ENCODE measurements at regions not wholly inside any gene's neighbourhood (a gene's known extent, or its start where the extent isn't known, plus 50 kb on each side); places are given as distances from the start of the nearest gene placed in this dataset.
"Not testable (repeated sequence)": the region's sequence is repeated elsewhere in the genome, so short reads cannot be mapped to it uniquely, and the experiment has no call there.

DNA sequence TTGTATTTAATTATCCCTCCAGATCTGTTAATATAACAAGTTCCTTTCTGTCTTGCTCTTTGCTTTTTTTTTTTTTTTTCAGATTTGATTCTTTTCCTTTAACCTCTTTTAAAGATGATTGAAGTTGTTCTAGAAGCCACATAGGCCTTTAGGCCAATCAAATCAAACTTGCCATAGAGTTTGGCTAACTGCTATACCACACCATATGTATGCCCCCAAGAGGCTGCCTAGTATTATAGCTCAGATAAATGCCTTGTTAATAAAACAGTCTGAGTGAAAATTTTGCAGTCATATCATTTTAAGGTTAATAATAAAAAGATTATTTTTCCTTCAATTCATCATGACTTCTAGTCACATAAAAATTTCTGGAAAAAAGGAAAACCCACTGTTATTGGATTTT, 696.0 kb upstream of the CHRM3 start:
- FAIRE-seq (no peak), DNase-seq (ENCODE audit: insufficient read length, low spot score) (no peak)
- TF ChIP-seq SPI1 (IDR thresholded peaks at IDR 0.05; ENCODE audit: low read depth, low read length) (no peak), POLR2A (IDR thresholded peaks at IDR 0.05; ENCODE audit: low read depth, low read length) (no peak), POU2F2 (IDR thresholded peaks at IDR 0.05; ENCODE audit: low read depth, low read length) (no peak), PAX5 (IDR thresholded peaks at IDR 0.05; ENCODE audit: insufficient read depth, low read length, severe bottlenecking) (no peak)

DNA sequence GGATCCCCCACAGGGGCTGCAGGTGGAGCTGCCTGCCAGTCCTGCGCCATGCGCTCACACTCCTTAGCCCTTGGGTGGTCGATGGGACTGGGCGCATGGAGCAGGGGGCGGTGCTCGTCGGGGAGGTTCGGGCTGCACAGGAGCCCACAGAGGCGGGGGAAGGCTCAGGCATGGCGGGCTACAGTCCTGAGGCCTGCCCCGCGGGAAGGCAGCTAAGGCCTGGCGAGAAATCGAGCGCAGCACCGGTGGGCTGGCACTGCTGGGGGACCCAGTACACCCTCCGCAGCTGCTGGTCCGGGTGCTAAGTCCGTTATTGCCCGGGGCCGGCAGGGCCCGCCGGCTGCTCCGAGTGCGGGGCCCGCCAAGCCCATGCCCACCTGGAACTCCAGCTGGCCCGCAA, 701.8 kb upstream of the CHRM3 start:
- not testable (repeated sequence) for DNase-seq (ENCODE audit: insufficient read length, low spot score); FAIRE-seq

DNA sequence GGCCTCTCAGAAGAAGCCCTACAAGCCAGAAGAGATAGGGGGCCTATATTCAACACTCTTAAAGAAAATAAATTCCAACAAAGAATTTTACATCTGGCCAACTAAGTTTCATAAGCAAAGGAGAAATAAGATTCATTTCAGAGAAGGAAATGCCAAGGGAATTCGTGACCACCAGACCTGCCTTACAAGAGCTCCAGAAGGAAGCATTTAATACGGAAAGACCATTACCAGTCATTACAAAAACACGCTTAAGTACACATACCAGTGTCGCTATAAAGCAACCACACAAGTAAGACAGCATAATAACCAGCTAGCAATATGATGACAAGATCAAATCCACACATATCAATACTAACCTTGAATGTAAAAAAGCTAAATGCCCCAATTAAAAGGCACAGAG, 704.9 kb upstream of the CHRM3 start:
- no peak for TF ChIP-seq POLR2A (IDR thresholded peaks at IDR 0.05; ENCODE audit: low read depth, low read length)
- no peak for TF ChIP-seq POLR2AphosphoS5 (IDR thresholded peaks at IDR 0.05; ENCODE audit: low read depth, low read length)
- TF ChIP-seq SPI1 (IDR thresholded peaks at IDR 0.05; ENCODE audit: low read depth, low read length) = no peak
- no peak for TF ChIP-seq TAF1 (IDR thresholded peaks at IDR 0.05; ENCODE audit: low read depth, low read length)
- no peak for TF ChIP-seq PAX5 (IDR thresholded peaks at IDR 0.05; ENCODE audit: insufficient read depth, low read length, severe bottlenecking)
- TF ChIP-seq POU2F2 (IDR thresholded peaks at IDR 0.05; ENCODE audit: low read depth, low read length) = no peak
- DNase-seq (ENCODE audit: insufficient read length, low spot score) (no peak), FAIRE-seq (no peak)

DNA sequence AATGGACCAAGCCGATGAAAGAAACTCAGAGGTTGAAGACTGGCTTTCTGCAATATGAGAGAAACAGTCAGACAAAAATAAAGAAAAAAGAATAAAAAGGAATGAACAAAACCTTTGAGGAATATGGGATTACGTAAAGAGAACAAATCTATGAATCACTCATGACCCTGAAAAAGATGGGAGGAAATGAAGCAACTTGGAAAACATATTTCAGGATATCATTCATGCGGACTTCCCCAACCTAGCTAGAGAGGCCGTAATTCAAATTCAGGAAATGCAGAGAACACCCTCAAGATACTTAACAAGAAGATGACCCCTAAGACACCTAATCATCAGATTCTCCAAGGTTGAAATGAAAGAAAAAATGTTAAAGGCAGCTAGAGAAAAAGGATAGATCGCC, 705.3 kb upstream of the CHRM3 start:
- TF ChIP-seq POU2F2 (IDR thresholded peaks at IDR 0.05; ENCODE audit: low read depth, low read length) (no peak), POLR2A (IDR thresholded peaks at IDR 0.05; ENCODE audit: low read depth, low read length) (no peak), TAF1 (IDR thresholded peaks at IDR 0.05; ENCODE audit: low read depth, low read length) (no peak), SPI1 (IDR thresholded peaks at IDR 0.05; ENCODE audit: low read depth, low read length) (no peak), PAX5 (IDR thresholded peaks at IDR 0.05; ENCODE audit: insufficient read depth, low read length, severe bottlenecking) (no peak)
- DNase-seq (ENCODE audit: insufficient read length, low spot score) (no peak), FAIRE-seq (no peak)

DNA sequence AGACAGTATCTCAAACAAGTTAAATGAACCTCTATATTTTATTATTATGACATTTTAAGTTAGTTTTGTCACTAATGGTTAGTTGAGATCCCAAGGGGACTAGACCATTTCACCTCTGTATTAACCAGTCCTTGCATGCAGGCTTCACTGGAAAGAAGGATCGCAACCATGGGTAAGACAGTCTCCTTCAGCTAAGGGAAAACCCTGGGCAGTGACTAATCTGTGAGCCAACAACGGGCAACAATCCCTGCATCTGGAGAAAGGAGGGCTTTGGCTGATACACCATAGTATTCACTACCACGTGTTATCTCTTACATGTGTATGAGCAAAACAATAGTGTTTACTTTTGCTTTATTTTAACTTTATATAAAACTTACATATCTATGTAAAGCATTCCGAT, 708.8 kb upstream of the CHRM3 start:
- DNase-seq (ENCODE audit: insufficient read length, low spot score) (no peak), FAIRE-seq (no peak)
- TF ChIP-seq SPI1 (IDR thresholded peaks at IDR 0.05; ENCODE audit: low read depth, low read length) (no peak), POLR2A (IDR thresholded peaks at IDR 0.05; ENCODE audit: low read depth, low read length) (no peak), POU2F2 (IDR thresholded peaks at IDR 0.05; ENCODE audit: low read depth, low read length) (no peak), POLR2AphosphoS5 (IDR thresholded peaks at IDR 0.05; ENCODE audit: low read depth, low read length) (no peak), PAX5 (IDR thresholded peaks at IDR 0.05; ENCODE audit: insufficient read depth, low read length, severe bottlenecking) (no peak)

DNA sequence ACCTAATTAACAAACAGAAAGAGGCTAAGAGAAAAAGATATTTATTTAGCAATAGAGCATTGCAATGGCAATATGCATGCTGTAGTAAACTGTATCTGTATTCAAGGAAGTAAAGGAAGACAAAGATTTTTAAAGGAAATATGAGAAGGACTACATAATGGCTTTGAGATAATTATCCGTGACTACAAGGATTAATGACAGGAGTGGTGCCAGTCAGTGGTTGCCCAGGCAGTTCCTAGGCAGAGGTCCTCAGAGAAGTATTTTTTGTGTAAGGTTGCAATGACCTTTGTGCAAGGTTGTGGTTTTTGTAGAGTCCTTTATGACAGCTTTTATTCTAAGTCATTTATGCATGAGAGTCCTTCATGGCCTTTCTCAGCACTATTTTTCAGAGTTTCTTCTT, 711.1 kb upstream of the CHRM3 start:
- FAIRE-seq (no peak), DNase-seq (ENCODE audit: insufficient read length, low spot score) (no peak)
- TF ChIP-seq POLR2A (IDR thresholded peaks at IDR 0.05; ENCODE audit: low read depth, low read length) (no peak), TAF1 (IDR thresholded peaks at IDR 0.05; ENCODE audit: low read depth, low read length) (no peak), SPI1 (IDR thresholded peaks at IDR 0.05; ENCODE audit: low read depth, low read length) (no peak), PAX5 (IDR thresholded peaks at IDR 0.05; ENCODE audit: insufficient read depth, low read length, severe bottlenecking) (no peak), POU2F2 (IDR thresholded peaks at IDR 0.05; ENCODE audit: low read depth, low read length) (no peak), POLR2AphosphoS5 (IDR thresholded peaks at IDR 0.05; ENCODE audit: low read depth, low read length) (no peak)

DNA sequence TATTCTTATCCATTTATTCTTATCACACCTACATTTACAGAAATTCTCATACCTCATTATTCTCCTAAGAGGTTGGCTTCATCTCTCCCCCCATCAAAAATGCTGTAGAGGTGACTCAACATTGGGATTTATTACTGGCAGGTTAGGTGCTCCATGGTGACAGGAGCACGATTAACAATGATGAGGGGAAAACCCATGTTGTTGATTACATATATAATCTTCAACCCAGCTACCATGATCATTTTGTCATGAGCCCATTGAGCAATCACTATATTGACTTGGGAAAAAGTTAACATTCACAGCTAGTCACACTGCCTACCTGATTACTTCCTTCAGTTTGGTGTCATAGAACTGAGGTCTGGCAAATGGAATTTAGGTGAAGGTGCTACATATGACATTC, 712.1 kb upstream of the CHRM3 start:
- DNase-seq (ENCODE audit: insufficient read length, low spot score) = no peak
- FAIRE-seq = no peak
- TF ChIP-seq POU2F2 (IDR thresholded peaks at IDR 0.05; ENCODE audit: low read depth, low read length) (no peak), SPI1 (IDR thresholded peaks at IDR 0.05; ENCODE audit: low read depth, low read length) (no peak), PAX5 (IDR thresholded peaks at IDR 0.05; ENCODE audit: insufficient read depth, low read length, severe bottlenecking) (no peak), POLR2A (IDR thresholded peaks at IDR 0.05; ENCODE audit: low read depth, low read length) (no peak), TAF1 (IDR thresholded peaks at IDR 0.05; ENCODE audit: low read depth, low read length) (no peak), POLR2AphosphoS5 (IDR thresholded peaks at IDR 0.05; ENCODE audit: low read depth, low read length) (no peak)

DNA sequence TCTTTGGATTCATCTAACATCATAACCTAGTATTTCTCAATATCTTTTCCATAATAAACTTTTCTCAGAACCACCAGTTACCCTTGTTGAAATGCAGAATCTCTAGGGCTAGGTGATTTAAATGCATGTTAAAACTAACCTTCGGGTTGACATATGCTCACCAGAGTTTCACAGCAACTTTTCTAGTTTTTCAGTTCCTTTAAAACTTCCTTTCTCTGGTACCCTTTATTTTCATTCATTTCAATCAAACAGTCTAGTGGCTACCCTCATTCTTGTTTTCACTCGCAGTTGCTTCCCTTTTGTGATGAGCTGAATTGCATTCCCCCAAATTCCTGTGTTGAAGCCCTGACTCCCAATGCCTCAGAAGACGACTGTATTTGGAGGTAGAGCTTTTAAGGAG, 712.8 kb upstream of the CHRM3 start:
- TF ChIP-seq PAX5 (IDR thresholded peaks at IDR 0.05; ENCODE audit: insufficient read depth, low read length, severe bottlenecking) (no peak), POLR2AphosphoS5 (IDR thresholded peaks at IDR 0.05; ENCODE audit: low read depth, low read length) (no peak), SPI1 (IDR thresholded peaks at IDR 0.05; ENCODE audit: low read depth, low read length) (peak; percentile 22; the same call in 1 of the 2 replicates)
- no peak for DNase-seq (ENCODE audit: insufficient read length, low spot score)
- no peak for FAIRE-seq

DNA sequence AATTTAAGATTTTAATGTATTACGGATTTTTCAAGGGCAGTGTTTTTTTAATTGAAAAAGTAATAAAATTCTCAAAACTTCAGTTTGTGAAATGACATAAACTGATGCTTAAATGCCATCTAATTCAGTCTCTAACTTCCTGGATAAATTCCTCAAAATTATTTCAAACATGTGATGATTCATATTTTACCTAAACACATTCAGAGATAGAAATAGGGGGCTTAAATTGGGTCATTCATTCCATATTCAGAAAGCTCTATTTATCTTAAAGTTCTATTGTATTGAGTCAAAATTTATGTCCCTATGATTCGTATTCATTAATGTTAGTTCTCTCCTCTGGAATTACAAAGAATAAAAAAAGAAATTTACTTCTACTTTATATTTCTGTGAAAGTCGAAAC, 713.6 kb upstream of the CHRM3 start:
- TF ChIP-seq POLR2AphosphoS5 (IDR thresholded peaks at IDR 0.05; ENCODE audit: low read depth, low read length) (no peak), PAX5 (IDR thresholded peaks at IDR 0.05; ENCODE audit: insufficient read depth, low read length, severe bottlenecking) (no peak)
- DNase-seq (ENCODE audit: insufficient read length, low spot score) (no peak), FAIRE-seq (no peak)

DNA sequence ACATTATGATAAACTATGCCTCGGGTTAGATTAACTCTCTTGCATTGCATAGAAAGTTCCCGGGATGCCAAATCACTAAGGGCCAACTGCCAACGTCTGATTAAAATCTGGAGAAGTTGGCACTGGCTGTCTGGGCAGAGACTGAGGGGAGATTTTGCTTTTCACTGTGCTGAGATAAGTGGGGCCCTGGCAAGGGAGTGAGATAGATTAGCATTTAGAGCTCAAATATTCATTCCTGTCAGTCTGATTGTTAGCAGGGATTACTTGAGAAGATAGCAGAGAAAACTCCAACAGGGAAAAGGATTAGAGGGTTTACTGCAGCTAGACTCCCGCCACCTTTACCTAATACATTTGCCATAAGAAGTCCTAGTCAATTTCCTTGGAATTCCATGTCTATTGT, 714.1 kb upstream of the CHRM3 start:
- no peak for FAIRE-seq
- TF ChIP-seq POU2F2 (IDR thresholded peaks at IDR 0.05; ENCODE audit: low read depth, low read length) (no peak), POLR2A (IDR thresholded peaks at IDR 0.05; ENCODE audit: low read depth, low read length) (no peak), POLR2AphosphoS5 (IDR thresholded peaks at IDR 0.05; ENCODE audit: low read depth, low read length) (no peak), TAF1 (IDR thresholded peaks at IDR 0.05; ENCODE audit: low read depth, low read length) (no peak), SPI1 (IDR thresholded peaks at IDR 0.05; ENCODE audit: low read depth, low read length) (no peak), PAX5 (IDR thresholded peaks at IDR 0.05; ENCODE audit: insufficient read depth, low read length, severe bottlenecking) (no peak)
- DNase-seq (ENCODE audit: insufficient read length, low spot score) = no peak

DNA sequence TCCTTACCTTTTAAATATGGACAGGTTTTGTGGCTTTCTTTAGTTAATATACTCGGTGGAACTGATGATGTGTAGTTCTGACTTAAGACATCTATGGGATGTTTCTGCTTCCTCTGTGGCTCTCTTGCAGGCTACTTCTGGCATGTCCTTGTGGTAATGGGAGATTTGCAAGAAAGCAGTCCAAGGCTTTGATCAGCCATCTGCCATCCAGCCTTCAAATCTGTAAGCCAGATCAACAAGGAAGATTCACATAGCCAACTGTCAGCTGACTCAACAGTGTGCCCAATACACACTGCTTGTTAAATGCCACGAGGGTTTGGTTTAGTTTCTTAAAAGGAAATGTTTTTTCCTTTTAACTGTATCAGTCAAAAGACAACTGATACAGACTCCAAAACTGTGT, 722.2 kb upstream of the CHRM3 start:
- no peak for FAIRE-seq
- TF ChIP-seq PAX5 (IDR thresholded peaks at IDR 0.05; ENCODE audit: insufficient read depth, low read length, severe bottlenecking) (no peak), POLR2A (IDR thresholded peaks at IDR 0.05; ENCODE audit: low read depth, low read length) (no peak), SPI1 (IDR thresholded peaks at IDR 0.05; ENCODE audit: low read depth, low read length) (no peak), POU2F2 (IDR thresholded peaks at IDR 0.05; ENCODE audit: low read depth, low read length) (no peak), TAF1 (IDR thresholded peaks at IDR 0.05; ENCODE audit: low read depth, low read length) (no peak), POLR2AphosphoS5 (IDR thresholded peaks at IDR 0.05; ENCODE audit: low read depth, low read length) (no peak)
- no peak for DNase-seq (ENCODE audit: insufficient read length, low spot score)

Data from GM12891 (cell line).